ENCODE measurements at regions not wholly inside any gene's neighbourhood (a gene's known extent, or its start where the extent isn't known, plus 50 kb on each side); places are given as distances from the start of the nearest gene placed in this dataset.

- Histone ChIP-seq H3K27ac (no peak overlapping the region), H3K9me3 (no peaks in the 10 kb centered on the region), H3K4me1 (peaks cover 0 to 4% (median 1%) of the 10 kb centered on the region in 4 donors), H3K27me3 (no peaks in the 10 kb centered on the region), H3K36me3 (no peaks in the 10 kb centered on the region), H3K4me3 (no peak overlapping the region)
- DNase-seq (ENCODE audit: low spot score in 2 of 2): no peak
- TF ChIP-seq EP300 (IDR thresholded peaks at IDR 0.05): no peak
- 55 to 76% methylated on average over 4 of the region's 4 CpGs for WGBS, 2 donors
Measured at GRCh38 chr15:31970007-31970406, 60.3 kb upstream of the CHRNA7 start.

GRCh38 chr15:31973197-31973596, 57.1 kb upstream of the CHRNA7 start:
- 77 to 81% methylated on average over 10 of the region's 10 CpGs for WGBS, 2 donors

GRCh38 chr15:31974154-31974794, 56.0 kb upstream of the CHRNA7 start:
- Histone ChIP-seq H3K27ac (no peak overlapping the region), H3K27me3 (peaks cover 0 to 29% of the 10 kb centered on the region in 2 donors), H3K4me1 (peaks cover 0 to 10% (median 4%) of the 10 kb centered on the region in 4 donors), H3K9me3 (no peaks in the 10 kb centered on the region), H3K4me3 (no peak overlapping the region), H3K36me3 (no peaks in the 10 kb centered on the region)
- DNase-seq (ENCODE audit: low spot score in 2 of 2): no peak
- 63 to 65% methylated on average over 5 to 6 of the region's 6 CpGs for WGBS, 2 donors
- no peak for TF ChIP-seq POLR2A (IDR thresholded peaks at IDR 0.05)
- no peak for TF ChIP-seq EP300 (IDR thresholded peaks at IDR 0.05)
- no peak for TF ChIP-seq CTCF (IDR thresholded peaks at IDR 0.05)

More at GRCh38 chr15:31973197-31973596, 57.1 kb upstream of the CHRNA7 start:
- Histone ChIP-seq H3K4me1 (peaks cover 0 to 10% (median 4%) of the 10 kb centered on the region in 4 donors), H3K27me3 (peaks cover 0 to 22% of the 10 kb centered on the region in 2 donors), H3K27ac (no peak overlapping the region), H3K36me3 (no peaks in the 10 kb centered on the region), H3K4me3 (no peak overlapping the region), H3K9me3 (no peaks in the 10 kb centered on the region)
- DNase-seq (ENCODE audit: low spot score in 2 of 2): no peak
- TF ChIP-seq POLR2A (IDR thresholded peaks at IDR 0.05): no peak
- TF ChIP-seq EP300 (IDR thresholded peaks at IDR 0.05): no peak
- no peak for TF ChIP-seq CTCF (IDR thresholded peaks at IDR 0.05)

GRCh38 chr15:31974855-31975829, 55.2 kb upstream of the CHRNA7 start:
- no peaks in the 10 kb centered on the region for H3K9me3 ChIP-seq
- WGBS, 2 donors: 12 to 17% methylated on average over 27 to 33 of the region's 36 CpGs
- no peak overlapping the region for H3K27ac ChIP-seq
- no peak for DNase-seq (ENCODE audit: low spot score in 2 of 2)
- peaks cover 0 to 29% of the 10 kb centered on the region in 2 donors for H3K27me3 ChIP-seq
- no peaks in the 10 kb centered on the region for H3K36me3 ChIP-seq
- TF ChIP-seq CTCF (IDR thresholded peaks at IDR 0.05) (peak in 3 of 5 experiments; percentile 28 to 45 (median 40)), POLR2A (IDR thresholded peaks at IDR 0.05) (no peak), EP300 (IDR thresholded peaks at IDR 0.05) (no peak)
- no peak overlapping the region for H3K4me3 ChIP-seq
- H3K4me1 ChIP-seq: peaks cover 0 to 10% (median 4%) of the 10 kb centered on the region in 4 donors

GRCh38 chr15:31975830-31976229, 54.5 kb upstream of the CHRNA7 start:
- no peaks in the 10 kb centered on the region for H3K36me3 ChIP-seq
- no peak for DNase-seq (ENCODE audit: low spot score in 2 of 2)
- H3K4me1 ChIP-seq: peaks cover 0 to 10% (median 4%) of the 10 kb centered on the region in 4 donors
- TF ChIP-seq CTCF (IDR thresholded peaks at IDR 0.05) (no peak), POLR2A (IDR thresholded peaks at IDR 0.05) (no peak), EP300 (IDR thresholded peaks at IDR 0.05) (no peak)
- H3K9me3 ChIP-seq: no peaks in the 10 kb centered on the region
- 86 to 89% methylated on average over 9 of the region's 9 CpGs for WGBS, 2 donors
- no peak overlapping the region for H3K27ac ChIP-seq
- H3K4me3 ChIP-seq: no peak overlapping the region
- H3K27me3 ChIP-seq: peaks cover 0 to 29% of the 10 kb centered on the region in 2 donors
